H1 (cell line): ENCODE measurements at regions not wholly inside any gene's neighbourhood (a gene's known extent, or its start where the extent isn't known, plus 50 kb on each side); places are given as distances from the start of the nearest gene placed in this dataset.

ENCODE experiments used
- CTCF ChIA-PET: fragments of 300-600 bp; sonication (Branson Sonifier 250); formaldehyde crosslinking; loops from one replicate; lab custom pipeline; 2021; ENCODE audit not compliant: partially characterized antibody; lab: Charles Lee
- POLR2A ChIA-PET: fragments of 300-600 bp; sonication (Branson Sonifier 250); formaldehyde crosslinking; loops from one replicate; lab custom pipeline; 2021; ENCODE audit warnings: inconsistent platforms; ENCODE audit not compliant: partially characterized antibody; lab: Charles Lee
- DNase-seq, 2 experiments: peaks; one replicate each; pipeline versions ENCODE4 v3.0.0 to v3.0.0-alpha.2; 2010 to 2022; ENCODE audit warnings: low spot score in 2 of 2, low read depth in 1 of 2, mixed read lengths in 1 of 2
- FAIRE-seq: peaks from 2 replicates; lab custom pipeline; 2011; peaks lifted over from hg19 to GRCh38; lab: Jason Lieb, UNC
- H2AFZ ChIP-seq: 2 replicates; pipeline ENCODE4 v1.8.1; 2012; ENCODE audit warnings: low read length, inconsistent platforms
- H2AK5ac ChIP-seq: 2 replicates; pipeline ENCODE4 v1.6.1; 2013; ENCODE audit warnings: low read depth, low read length
- H2BK120ac ChIP-seq: replicated peaks from 2 replicates; pipeline ENCODE3; 2013; ENCODE audit warnings: low read depth, low read length, inconsistent platforms
- H2BK12ac ChIP-seq: 2 replicates; pipeline ENCODE4 v1.6.1; 2013; ENCODE audit warnings: low read depth, low read length
- H2BK15ac ChIP-seq: 2 replicates; pipeline ENCODE4 v1.6.1; 2013; ENCODE audit warnings: low read length
- H2BK20ac ChIP-seq: 2 replicates; pipeline ENCODE4 v1.6.1; 2013; ENCODE audit warnings: low read length
- H2BK5ac ChIP-seq: 2 replicates; pipeline ENCODE4 v1.6.1; 2013; ENCODE audit warnings: low read depth, low read length
- H3K14ac ChIP-seq: 2 replicates; pipeline ENCODE4 v1.6.1; 2013; ENCODE audit warnings: inconsistent platforms; ENCODE audit not compliant: insufficient read length
- H3K18ac ChIP-seq: 2 replicates; pipeline ENCODE4 v1.6.1; 2013; ENCODE audit warnings: low read length; ENCODE audit errors: extremely low read depth
- H3K23ac ChIP-seq: 2 replicates; pipeline ENCODE4 v1.6.1; 2013; ENCODE audit warnings: inconsistent platforms; ENCODE audit not compliant: insufficient read length
- H3K23me2 ChIP-seq: 2 replicates; pipeline ENCODE4 v1.6.1; 2013; ENCODE audit warnings: low read depth, low read length
- H3K27ac ChIP-seq: 2 replicates; pipeline ENCODE4 v1.6.1; 2011; ENCODE audit warnings: low read depth, low read length, inconsistent platforms
- H3K27me3 ChIP-seq, 4 experiments: replicated peaks in 1 of 4; 1 replicate in 1 of 4; 2 replicates in 3 of 4; pipeline versions ENCODE4 v1.6.1 to v1.8.1; 2011 to 2013; ENCODE audit warnings: low read length in 3 of 4, mild to moderate bottlenecking in 3 of 4, inconsistent platforms in 2 of 4, mixed read lengths in 2 of 4, moderate library complexity in 1 of 4; ENCODE audit not compliant: control insufficient read depth in 3 of 4, insufficient read depth in 3 of 4; ENCODE audit errors: extremely low read depth in 1 of 4
- H3K36me3 ChIP-seq, 4 experiments: 2 replicates each; pipeline versions ENCODE4 v1.6.1 to v1.8.1; 2011 to 2013; ENCODE audit warnings: mild to moderate bottlenecking in 4 of 4, low read length in 3 of 4, moderate library complexity in 2 of 4, control low read depth in 1 of 4, inconsistent platforms in 1 of 4; ENCODE audit not compliant: insufficient read depth in 4 of 4, control insufficient read depth in 2 of 4
- H3K4ac ChIP-seq: replicated peaks from 2 replicates; pipeline ENCODE3; 2013; ENCODE audit warnings: low read length, low read depth, mixed read lengths, inconsistent platforms; ENCODE audit not compliant: insufficient read length
- H3K4me1 ChIP-seq, 4 experiments: replicated peaks in 1 of 4; 1 replicate in 1 of 4; 2 replicates in 3 of 4; pipeline versions ENCODE4 v1.6.1 to v1.8.1; 2011 to 2013; ENCODE audit warnings: low read length in 3 of 4, inconsistent platforms in 2 of 4, mixed read lengths in 1 of 4; ENCODE audit not compliant: insufficient read depth in 4 of 4, control insufficient read depth in 3 of 4
- H3K4me2 ChIP-seq, 2 experiments: 2 replicates each; pipeline versions ENCODE4 v1.6.1 to v1.8.1; 2011 to 2013; ENCODE audit warnings: low read depth in 2 of 2, low read length in 2 of 2, control low read depth in 1 of 2, inconsistent platforms in 1 of 2, mild to moderate bottlenecking in 1 of 2; ENCODE audit not compliant: insufficient read depth in 1 of 2
- H3K4me3 ChIP-seq, 4 experiments: fragments of 200-600, 300-600 bp in 1 of 4; sonication (generic), shearing (Covaris generic), sonication (Bioruptor Twin) in 1 of 4; 2 replicates each; pipeline versions ENCODE4 v1.5.1 to v1.8.1; 2011 to 2016; ENCODE audit warnings: low read length in 4 of 4, low read depth in 3 of 4, control low read depth in 2 of 4, inconsistent platforms in 2 of 4, mild to moderate bottlenecking in 2 of 4, mixed read lengths in 1 of 4, moderate library complexity in 1 of 4; ENCODE audit not compliant: insufficient read depth in 2 of 4; ENCODE audit errors: extremely low read depth in 1 of 4
- H3K56ac ChIP-seq: replicated peaks from 2 replicates; pipeline ENCODE3; 2013; ENCODE audit warnings: low read depth, mild to moderate bottlenecking, mixed read lengths, low read length, inconsistent platforms; ENCODE audit not compliant: insufficient read length
- H3K79me1 ChIP-seq: 2 replicates; pipeline ENCODE4 v1.6.1; 2013; ENCODE audit warnings: low read depth, low read length, control low read depth
- H3K79me2 ChIP-seq, 2 experiments: 2 replicates each; pipeline versions ENCODE4 v1.6.1 to v1.8.1; 2012 to 2013; ENCODE audit warnings: low read length in 2 of 2, mild to moderate bottlenecking in 2 of 2, inconsistent platforms in 1 of 2; ENCODE audit not compliant: insufficient read depth in 2 of 2, control insufficient read depth in 1 of 2
- H3K9ac ChIP-seq, 4 experiments: replicated peaks in 1 of 4; 1 replicate in 1 of 4; 2 replicates in 3 of 4; pipeline versions ENCODE4 v1.6.1 to v1.8.1; 2011 to 2013; ENCODE audit warnings: low read depth in 3 of 4, low read length in 3 of 4, control low read depth in 2 of 4, mild to moderate bottlenecking in 2 of 4, moderate library complexity in 2 of 4, inconsistent platforms in 1 of 4; ENCODE audit errors: extremely low read depth in 1 of 4
- H3K9me3 ChIP-seq, 2 experiments: 2 replicates each; pipeline versions ENCODE4 v1.6.1 to v1.8.1; 2012 to 2013; ENCODE audit warnings: mild to moderate bottlenecking in 2 of 2, moderate library complexity in 2 of 2, control low read depth in 1 of 2, inconsistent platforms in 1 of 2, low read depth in 1 of 2, low read length in 1 of 2, mixed read lengths in 1 of 2; ENCODE audit not compliant: insufficient read depth in 2 of 2
- H4K20me1 ChIP-seq, 2 experiments: replicated peaks in 1 of 2; 2 replicates each; pipeline versions ENCODE3 to v1.8.1; 2011 to 2013; ENCODE audit warnings: inconsistent platforms in 2 of 2, low read length in 2 of 2, mild to moderate bottlenecking in 1 of 2; ENCODE audit not compliant: insufficient read depth in 2 of 2, control insufficient read depth in 1 of 2
- H4K5ac ChIP-seq: 2 replicates; pipeline ENCODE4 v1.6.1; 2013; ENCODE audit warnings: low read length, low read depth, mixed read lengths, inconsistent platforms; ENCODE audit not compliant: insufficient read length
- H4K8ac ChIP-seq: 2 replicates; pipeline ENCODE4 v1.8.0; 2013; ENCODE audit warnings: mild to moderate bottlenecking, moderate library complexity, low read length, inconsistent platforms; ENCODE audit not compliant: insufficient read depth; ENCODE audit errors: extremely low read depth
- H4K91ac ChIP-seq: replicated peaks from 2 replicates; pipeline ENCODE3; 2013; ENCODE audit warnings: low read length, mixed read lengths, inconsistent platforms; ENCODE audit not compliant: insufficient read length
- BCL11A ChIP-seq, 2 experiments: IDR thresholded peaks; one replicate each; pipeline ENCODE4 v1.6.1; 2011; ENCODE audit warnings: low read depth in 2 of 2, low read length in 2 of 2, mild to moderate bottlenecking in 2 of 2
- CEBPB ChIP-seq: IDR thresholded peaks from 2 replicates; pipeline ENCODE4 v1.6.1; 2012; ENCODE audit warnings: low read depth, low read length
- CHD2 ChIP-seq: IDR thresholded peaks from 2 replicates; pipeline ENCODE4 v1.6.1; 2012; ENCODE audit warnings: low read length, improper control_type of control experiment
- EZH2 ChIP-seq: fragments of 200-600 bp; sonication (generic); IDR thresholded peaks from 2 replicates; pipeline ENCODE4 v1.7.1; 2012; ENCODE audit warnings: low read depth, mild to moderate bottlenecking, moderate library complexity, low read length, inconsistent platforms; ENCODE audit not compliant: severe bottlenecking
- HDAC6 ChIP-seq: IDR thresholded peaks from one replicate; pipeline ENCODE4 v1.7.1; 2012; ENCODE audit warnings: low read depth, mild to moderate bottlenecking, inconsistent platforms, low read length, moderate library complexity
- MAFK ChIP-seq: IDR thresholded peaks from 2 replicates; pipeline ENCODE4 v1.6.1; 2012; ENCODE audit warnings: low read depth, mild to moderate bottlenecking, improper control_type of control experiment, low read length
- RBBP5 ChIP-seq: IDR thresholded peaks from 2 replicates; pipeline ENCODE4 v1.7.1; 2012; ENCODE audit warnings: low read depth, mild to moderate bottlenecking, inconsistent platforms, low read length, moderate library complexity, borderline replicate concordance
- RNF2 ChIP-seq: fragments of 200-900, 300-1000 bp; sonication (generic); IDR thresholded peaks from 2 replicates; pipeline ENCODE4 v1.7.1; 2016; ENCODE audit warnings: borderline replicate concordance, low read depth, mild to moderate bottlenecking, antibody characterized with exemption, low read length; ENCODE audit not compliant: poor library complexity, severe bottlenecking; ENCODE audit errors: missing control alignments
- SIRT6 ChIP-seq: IDR thresholded peaks from one replicate; pipeline ENCODE4 v1.7.1; 2012; ENCODE audit warnings: low read length, inconsistent platforms
- TCF12 ChIP-seq: IDR thresholded peaks from 2 replicates; pipeline ENCODE4 v1.6.1; 2011; ENCODE audit warnings: low read depth, mild to moderate bottlenecking, low read length
- TEAD4 ChIP-seq: IDR thresholded peaks from 2 replicates; pipeline ENCODE4 v1.6.1; 2012; ENCODE audit warnings: low read depth, low read length, inconsistent platforms, mixed read lengths
- ZNF274 ChIP-seq: IDR thresholded peaks from 2 replicates; pipeline ENCODE4 v1.7.0; 2012; ENCODE audit warnings: low read length, borderline replicate concordance; ENCODE audit errors: extremely low read depth
- WGBS, 2 experiments: shearing (Covaris generic) in 1 of 2; methylation state at CpG; one replicate each; pipeline versions ENCODE4 v1.1.6 to v1.1.7; 2013 to 2015; ENCODE audit warnings: low lambda C conversion rate in 2 of 2, mixed read lengths in 2 of 2, inconsistent platforms in 1 of 2, low coverage in 1 of 2, missing lambda C conversion rate in 1 of 2; ENCODE audit not compliant: insufficient replicate concordance in 2 of 2, insufficient coverage in 1 of 2, insufficient read length in 1 of 2; ENCODE audit errors: extremely low coverage in 1 of 2, missing lambda C conversion rate in 1 of 2; 5-methylcytosine and 5-hydroxymethylcytosine counted together
- TF ChIP-seq, protein P1 (sequence below): IDR thresholded peaks from 2 replicates; pipeline ENCODE4 v1.6.1; 2012; ENCODE audit warnings: low read length, inconsistent platforms

DNA sequence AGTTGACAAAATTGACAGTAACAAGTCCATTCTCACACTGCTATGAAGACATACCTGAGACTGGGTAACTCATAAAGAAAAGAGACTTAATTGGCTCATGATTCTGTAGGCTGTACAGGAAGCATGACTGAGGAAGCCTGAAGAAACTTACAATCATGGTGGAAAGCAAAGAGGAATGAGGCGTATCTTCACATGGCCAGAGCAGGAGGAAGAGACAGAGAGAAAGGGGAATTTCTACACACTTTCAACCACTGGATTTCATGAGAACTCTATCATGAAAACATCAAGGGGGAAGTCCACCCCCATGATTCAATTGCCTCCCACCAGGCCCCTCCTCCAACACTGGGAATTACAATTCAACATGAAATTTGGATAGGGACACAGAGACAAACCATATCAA, 758.4 kb upstream of the SLITRK1 start:
- H3K14ac ChIP-seq: no peak overlapping the region
- no peak overlapping the region for H3K18ac ChIP-seq
- H3K4me2 ChIP-seq: no peak overlapping the region
- H4K20me1 ChIP-seq: no peaks in the 10 kb centered on the region
- FAIRE-seq (no peak), DNase-seq (no peak)
- H2BK12ac ChIP-seq: no peak overlapping the region
- ChIA-PET CTCF (no interaction called here), POLR2A (no interaction called here)
- no peaks in the 10 kb centered on the region for H3K23me2 ChIP-seq
- no peaks in the 10 kb centered on the region for H3K36me3 ChIP-seq
- H2AFZ ChIP-seq: no peak overlapping the region
- no peak overlapping the region for H4K8ac ChIP-seq
- H3K4me3 ChIP-seq: no peak overlapping the region
- no peak overlapping the region for H4K91ac ChIP-seq
- no peak overlapping the region for H3K9ac ChIP-seq
- no peak overlapping the region for H3K27ac ChIP-seq
- H2BK15ac ChIP-seq: no peak overlapping the region
- H3K79me1 ChIP-seq: no peaks in the 10 kb centered on the region
- H2BK120ac ChIP-seq: no peak overlapping the region
- no peak overlapping the region for H2BK20ac ChIP-seq
- no peaks in the 10 kb centered on the region for H3K4me1 ChIP-seq
- no peak overlapping the region for H3K56ac ChIP-seq
- H3K79me2 ChIP-seq: no peaks in the 10 kb centered on the region
- H3K23ac ChIP-seq: no peak overlapping the region
- H3K9me3 ChIP-seq: no peaks in the 10 kb centered on the region; a peak in 1 of 4 replicates
- no peak overlapping the region for H3K4ac ChIP-seq
- no peak overlapping the region for H2BK5ac ChIP-seq
- TF ChIP-seq ZNF274: no peak
- no peak for TF ChIP-seq RBBP5
- no peak for TF ChIP-seq SIRT6
- no peak for TF ChIP-seq TEAD4
- TF ChIP-seq EZH2: no peak
- no peak for TF ChIP-seq CEBPB
- TF ChIP-seq, protein P1, sequence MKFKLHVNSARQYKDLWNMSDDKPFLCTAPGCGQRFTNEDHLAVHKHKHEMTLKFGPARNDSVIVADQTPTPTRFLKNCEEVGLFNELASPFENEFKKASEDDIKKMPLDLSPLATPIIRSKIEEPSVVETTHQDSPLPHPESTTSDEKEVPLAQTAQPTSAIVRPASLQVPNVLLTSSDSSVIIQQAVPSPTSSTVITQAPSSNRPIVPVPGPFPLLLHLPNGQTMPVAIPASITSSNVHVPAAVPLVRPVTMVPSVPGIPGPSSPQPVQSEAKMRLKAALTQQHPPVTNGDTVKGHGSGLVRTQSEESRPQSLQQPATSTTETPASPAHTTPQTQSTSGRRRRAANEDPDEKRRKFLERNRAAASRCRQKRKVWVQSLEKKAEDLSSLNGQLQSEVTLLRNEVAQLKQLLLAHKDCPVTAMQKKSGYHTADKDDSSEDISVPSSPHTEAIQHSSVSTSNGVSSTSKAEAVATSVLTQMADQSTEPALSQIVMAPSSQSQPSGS: no peak
- no peak for TF ChIP-seq BCL11A (IDR thresholded peaks at IDR 0.05; ENCODE audit: low read depth in 2 of 2, low read length in 2 of 2)
- TF ChIP-seq CHD2: no peak
- no peak for TF ChIP-seq MAFK
- no peak for TF ChIP-seq TCF12
- TF ChIP-seq HDAC6: no peak
- no peak for TF ChIP-seq RNF2
- H3K27me3 ChIP-seq: no peaks in the 10 kb centered on the region; a peak in 1 of 7 replicates
- no peak overlapping the region for H2AK5ac ChIP-seq
- no peak overlapping the region for H4K5ac ChIP-seq
- 6% methylated on average over 1 of the region's 1 CpG; no CpG with 5 or more reads in 1 of the 2 experiments for WGBS, 2 experiments
